K562 (cell line): ENCODE measurements at regions not wholly inside any gene's neighbourhood (a gene's known extent, or its start where the extent isn't known, plus 50 kb on each side); places are given as distances from the start of the nearest gene placed in this dataset.

Source experiments
- ATAC-seq: fragments of 200-7000 bp; cut with Tn5 transposase; 3 replicates; pipeline ENCODE4 v1.9.1; 2020; ENCODE audit warnings: moderate library complexity
- BruUV-seq: library from RNA; stranded (reverse); fragments of 400-500 nt; replicated peaks from 2 replicates; lab custom pipeline; 2021; lab: Mats Ljungman, UMichigan
- CTCF ChIA-PET: fragments of 300-600 bp; formaldehyde crosslinking; extraction: SDS; loops from one replicate; lab custom pipeline; 2021; ENCODE audit warnings: low intra/inter-chr PET ratio; lab: Yijun Ruan, JAX
- POLR2A ChIA-PET: fragments of 300-600, 350-650 bp; sonication (Branson Sonifier 250); formaldehyde crosslinking; extraction: SDS; loops from one replicate; lab custom pipeline; 2021; ENCODE audit warnings: antibody characterized with exemption, inconsistent platforms; lab: Yijun Ruan, JAX
- DNase-seq, 4 experiments: peaks; one replicate each; pipeline versions ENCODE4 v3.0.0 to v3.0.0-alpha.2; 2011 to 2018; ENCODE audit warnings: low spot score in 3 of 4, mixed read lengths in 3 of 4; ENCODE audit errors: extremely low read depth in 1 of 4
- FAIRE-seq: peaks from 2 replicates; lab custom pipeline; 2011; peaks lifted over from hg19 to GRCh38; lab: Jason Lieb, UNC
- H2AFZ ChIP-seq: 2 replicates; pipeline ENCODE4 v1.6.0; 2011; ENCODE audit warnings: low read depth, low read length, control low read depth, inconsistent platforms
- H3K27ac ChIP-seq: fragments of 200-600 bp; 3 replicates; pipeline ENCODE4 v1.8.0; 2011; ENCODE audit warnings: low read depth, mild to moderate bottlenecking, control low read depth, inconsistent platforms, low read length, moderate library complexity, mixed read lengths; ENCODE audit errors: extremely low read depth
- H3K27me3 ChIP-seq, 2 experiments: fragments of 300-600 bp in 1 of 2; 2 replicates in 1 of 2; 3 replicates in 1 of 2; pipeline versions ENCODE4 v1.6.0 to v1.8.0; 2011; ENCODE audit warnings: inconsistent platforms in 2 of 2, low read length in 2 of 2, mild to moderate bottlenecking in 1 of 2, mixed read lengths in 1 of 2, moderate library complexity in 1 of 2; ENCODE audit not compliant: control insufficient read depth in 2 of 2, insufficient read depth in 2 of 2
- H3K36me3 ChIP-seq: fragments of 300-600 bp; 3 replicates; pipeline ENCODE4 v1.8.0; 2011; ENCODE audit warnings: mild to moderate bottlenecking, low read length, inconsistent platforms; ENCODE audit not compliant: control insufficient read depth, insufficient read depth
- H3K4me1 ChIP-seq, 2 experiments: fragments of 200-600 bp in 1 of 2; replicated peaks in 1 of 2; 2 replicates in 1 of 2; 3 replicates in 1 of 2; pipeline versions ENCODE4 v1.5.1 to v1.8.0; 2011; ENCODE audit warnings: inconsistent platforms in 2 of 2, low read length in 2 of 2, mild to moderate bottlenecking in 1 of 2, mixed read lengths in 1 of 2, moderate library complexity in 1 of 2; ENCODE audit not compliant: control insufficient read depth in 2 of 2, insufficient read depth in 2 of 2
- H3K4me2 ChIP-seq: 2 replicates; pipeline ENCODE4 v1.6.1; 2011; ENCODE audit warnings: low read length, control low read depth, inconsistent platforms, mixed read lengths; ENCODE audit not compliant: insufficient read depth
- H3K4me3 ChIP-seq: fragments of 200-600 bp; sonication (generic), shearing (Covaris generic); 2 replicates; pipeline ENCODE4 v1.5.1; 2016; ENCODE audit warnings: control low read depth, inconsistent platforms
- H3K79me2 ChIP-seq: fragments of 200-600 bp; 3 replicates; pipeline ENCODE4 v1.8.0; 2011; ENCODE audit warnings: low read length, inconsistent platforms; ENCODE audit not compliant: control insufficient read depth, insufficient read depth
- H3K9ac ChIP-seq, 2 experiments: 2 replicates each; pipeline versions ENCODE4 v1.6.0 to v1.6.1; 2011; ENCODE audit warnings: low read depth in 2 of 2, low read length in 2 of 2, control low read depth in 1 of 2, inconsistent platforms in 1 of 2, mild to moderate bottlenecking in 1 of 2, mixed read lengths in 1 of 2; ENCODE audit not compliant: insufficient read depth in 1 of 2
- H3K9me1 ChIP-seq: one replicate; pipeline ENCODE4 v1.6.0; 2011; ENCODE audit warnings: inconsistent platforms, mild to moderate bottlenecking, low read length, moderate library complexity; ENCODE audit not compliant: control insufficient read depth, insufficient read depth
- H3K9me3 ChIP-seq: replicated peaks from 2 replicates; pipeline ENCODE4 v1.5.1; 2011; ENCODE audit warnings: low read depth, low read length, inconsistent platforms; ENCODE audit not compliant: control insufficient read depth, insufficient read depth
- H4K20me1 ChIP-seq: replicated peaks from 2 replicates; pipeline ENCODE4 v1.6.1; 2011; ENCODE audit warnings: low read length, inconsistent platforms, mixed read lengths; ENCODE audit not compliant: control insufficient read depth, insufficient read depth
- ADNP ChIP-seq: fragments of 200-800 bp; sonication (Bioruptor generic); IDR thresholded peaks from 2 replicates; pipeline ENCODE4 v1.6.1; 2016; ENCODE audit warnings: missing genetic modification characterization, missing compliant biosample characterization
- ARNT ChIP-seq, 2 experiments: fragments of 450-650 bp; IDR thresholded peaks; 2 replicates each; pipeline ENCODE4 v1.6.1; 2016; ENCODE audit warnings: mild to moderate bottlenecking in 1 of 2
- ERF ChIP-seq: fragments of 450-650 bp; formaldehyde crosslinking; IDR thresholded peaks from 2 replicates; pipeline ENCODE4 v1.4.0; 2020; ENCODE audit warnings: mild to moderate bottlenecking, mixed read lengths
- ETS2 ChIP-seq: IDR thresholded peaks from 2 replicates; pipeline ENCODE4 v1.6.1; 2016; ENCODE audit warnings: borderline replicate concordance, missing genetic modification characterization, mild to moderate bottlenecking, moderate library complexity, missing compliant biosample characterization; ENCODE audit not compliant: poor library complexity, severe bottlenecking
- HBP1 ChIP-seq: fragments of 450-650 bp; formaldehyde crosslinking; IDR thresholded peaks from 2 replicates; pipeline ENCODE4 v1.4.0; 2022; ENCODE audit warnings: missing genetic modification characterization
- MBD2 ChIP-seq: sonication (generic); IDR thresholded peaks from 2 replicates; pipeline ENCODE4 v1.6.1; 2016; ENCODE audit warnings: low read depth, borderline replicate concordance
- RHOXF2B ChIP-seq: fragments of 250-450 bp; sonication (Bioruptor Pico); conservative IDR thresholded peaks from 2 replicates; pipeline ENCODE4 v1.5.1; 2021
- SETDB1 ChIP-seq: IDR thresholded peaks from one replicate; pipeline ENCODE4 v1.6.1; 2012; ENCODE audit warnings: low read length, control low read depth, inconsistent platforms
- UBTF ChIP-seq, 2 experiments: IDR thresholded peaks; 2 replicates each; pipeline ENCODE4 v1.6.1; 2012; ENCODE audit warnings: improper control_type of control experiment in 2 of 2, low read depth in 2 of 2, low read length in 2 of 2, borderline replicate concordance in 1 of 2
- XRCC3 ChIP-seq: fragments of 450-650 bp; IDR thresholded peaks from 2 replicates; pipeline ENCODE4 v1.6.1; 2017; ENCODE audit warnings: mild to moderate bottlenecking, moderate library complexity
- ZNF354B ChIP-seq: fragments of 250-450 bp; sonication (Bioruptor Pico); IDR thresholded peaks from 2 replicates; pipeline ENCODE4 v1.4.0; 2020
- WGBS: fragments of 100-300 bp; shearing (Covaris generic); methylation state at CpG from one replicate; pipeline ENCODE4 v1.1.6; 2016; ENCODE audit warnings: low coverage, mixed read lengths; ENCODE audit not compliant: insufficient coverage; ENCODE audit errors: missing lambda C conversion rate; 5-methylcytosine and 5-hydroxymethylcytosine counted together
- in situ Hi-C: fragments of 300-500 bp; cut with MboI; formaldehyde crosslinking; loops from 4 replicates; pipeline ENCODE4 v1.15.0; 2018; ENCODE audit warnings: inconsistent platforms, mixed read lengths
- intact Hi-C: fragments of 100-400 bp; cut with micrococcal nuclease; formaldehyde crosslinking; loops from 2 replicates; pipeline ENCODE4 v1.14.2; 2022

- H3K9me3 ChIP-seq = no peaks in the 10 kb centered on the region
- POLR2A ChIA-PET = no interaction called here
Observed at GRCh38 chr2:49767316-49767715, 613.0 kb upstream of the FSHR start.

More at GRCh38 chr2:49767316-49767715, 613.0 kb upstream of the FSHR start:
- Histone ChIP-seq H3K4me2 (no peak overlapping the region), H3K36me3 (no peaks in the 10 kb centered on the region), H3K79me2 (no peaks in the 10 kb centered on the region), H3K9ac (no peak overlapping the region), H3K27me3 (no peaks in the 10 kb centered on the region), H4K20me1 (no peaks in the 10 kb centered on the region), H3K4me1 (no peaks in the 10 kb centered on the region), H3K9me1 (no peaks in the 10 kb centered on the region), H2AFZ (no peak overlapping the region), H3K4me3 (no peak overlapping the region), H3K27ac (no peak overlapping the region)
- no peak for ATAC-seq
- intact Hi-C loops = no loop called here
- BruUV-seq = no TSS peak
- CTCF ChIA-PET = no interaction called here
- DNase-seq = no peak
- no peak for FAIRE-seq
- WGBS = 0% methylated on average over 3 of the region's 3 CpGs
- TF ChIP-seq ADNP = no peak
- TF ChIP-seq ERF (CRISPR knock-in tag) = no peak
- no peak for TF ChIP-seq ETS2 (tag)
- TF ChIP-seq ZNF354B (CRISPR knock-in tag) = no peak
- TF ChIP-seq HBP1 (CRISPR knock-in tag) = no peak
- TF ChIP-seq SETDB1 = no peak
- no peak for TF ChIP-seq MBD2
- no peak for TF ChIP-seq ARNT (IDR thresholded peaks at IDR 0.05)
- TF ChIP-seq UBTF (IDR thresholded peaks at IDR 0.05; ENCODE audit: borderline replicate concordance in 1 of 2, low read depth in 2 of 2, low read length in 2 of 2) = no peak
- TF ChIP-seq XRCC3 = no peak
- TF ChIP-seq RHOXF2B = no peak
- in situ Hi-C loops = no loop called here
